RWPE2 (cell line): ENCODE measurements at regions not wholly inside any gene's neighbourhood (a gene's known extent, or its start where the extent isn't known, plus 50 kb on each side); places are given as distances from the start of the nearest gene placed in this dataset.
"Not testable (repeated sequence)": the region's sequence is repeated elsewhere in the genome, so short reads cannot be mapped to it uniquely, and the experiment has no call there.

Experiments used
- ATAC-seq: fragments of 200-7000 bp; cut with Tn5 transposase; 3 replicates; pipeline ENCODE4 v1.9.1; 2021; ENCODE audit warnings: low read depth
- DNase-seq: peaks from one replicate; pipeline ENCODE4 v3.0.0-alpha.2; 2020; ENCODE audit warnings: low spot score
- H3K27ac ChIP-seq: fragments of 450-650 bp; 2 replicates; pipeline ENCODE4 v1.5.1; 2017; ENCODE audit warnings: mild to moderate bottlenecking; ENCODE audit not compliant: poor library complexity, severe bottlenecking
- H3K27me3 ChIP-seq: fragments of 250-450 bp; sonication (Bioruptor Pico); 2 replicates; pipeline ENCODE4 v1.5.1; 2021; ENCODE audit warnings: mild to moderate bottlenecking, moderate library complexity; ENCODE audit not compliant: insufficient read depth, poor library complexity, severe bottlenecking
- H3K36me3 ChIP-seq: fragments of 250-450 bp; sonication (Bioruptor Pico); 2 replicates; pipeline ENCODE4 v1.5.1; 2020; ENCODE audit warnings: low read depth, mild to moderate bottlenecking, moderate library complexity
- H3K4me1 ChIP-seq: fragments of 250-450 bp; sonication (Bioruptor Pico); 2 replicates; pipeline ENCODE4 v1.5.1; 2021; ENCODE audit warnings: mild to moderate bottlenecking, moderate library complexity; ENCODE audit not compliant: insufficient read depth, poor library complexity, severe bottlenecking
- H3K4me3 ChIP-seq: fragments of 250-450 bp; sonication (Bioruptor Pico); 2 replicates; pipeline ENCODE4 v1.5.1; 2021; ENCODE audit warnings: mild to moderate bottlenecking, moderate library complexity; ENCODE audit not compliant: severe bottlenecking
- H3K9me3 ChIP-seq: fragments of 250-450 bp; sonication (Bioruptor Pico); 2 replicates; pipeline ENCODE4 v1.5.1; 2021; ENCODE audit warnings: mild to moderate bottlenecking, moderate library complexity; ENCODE audit not compliant: severe bottlenecking
- TF ChIP-seq, protein P1 (sequence below): fragments of 450-650 bp; IDR thresholded peaks from one replicate; pipeline ENCODE4 v1.5.1; 2017; ENCODE audit warnings: mild to moderate bottlenecking, moderate library complexity; ENCODE audit not compliant: poor library complexity, severe bottlenecking

DNA sequence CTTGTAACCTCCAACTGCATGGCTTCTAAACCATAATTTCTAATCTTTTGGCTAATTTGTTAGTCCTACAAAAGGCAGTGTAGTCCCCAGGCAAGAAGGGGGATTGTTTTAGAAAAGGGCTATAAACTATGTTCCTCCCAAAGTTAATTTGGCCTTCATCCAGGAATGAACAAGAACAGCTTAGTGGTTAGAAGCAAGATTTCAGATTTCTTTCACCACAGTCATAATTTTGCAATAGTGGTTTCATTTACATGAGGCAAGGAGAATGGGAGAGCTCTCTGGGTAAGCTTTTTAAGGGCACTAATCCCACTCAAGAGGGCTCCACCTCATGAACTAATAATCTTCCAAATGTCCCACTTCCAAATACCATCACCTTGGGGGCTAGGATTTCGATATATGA is 1353.9 kb downstream of the NCAM2 start:
- H3K27ac ChIP-seq = peak overlapping the region; percentile 38
- H3K4me1 ChIP-seq = peaks cover 18% of the 10 kb centered on the region
- TF ChIP-seq, protein P1, sequence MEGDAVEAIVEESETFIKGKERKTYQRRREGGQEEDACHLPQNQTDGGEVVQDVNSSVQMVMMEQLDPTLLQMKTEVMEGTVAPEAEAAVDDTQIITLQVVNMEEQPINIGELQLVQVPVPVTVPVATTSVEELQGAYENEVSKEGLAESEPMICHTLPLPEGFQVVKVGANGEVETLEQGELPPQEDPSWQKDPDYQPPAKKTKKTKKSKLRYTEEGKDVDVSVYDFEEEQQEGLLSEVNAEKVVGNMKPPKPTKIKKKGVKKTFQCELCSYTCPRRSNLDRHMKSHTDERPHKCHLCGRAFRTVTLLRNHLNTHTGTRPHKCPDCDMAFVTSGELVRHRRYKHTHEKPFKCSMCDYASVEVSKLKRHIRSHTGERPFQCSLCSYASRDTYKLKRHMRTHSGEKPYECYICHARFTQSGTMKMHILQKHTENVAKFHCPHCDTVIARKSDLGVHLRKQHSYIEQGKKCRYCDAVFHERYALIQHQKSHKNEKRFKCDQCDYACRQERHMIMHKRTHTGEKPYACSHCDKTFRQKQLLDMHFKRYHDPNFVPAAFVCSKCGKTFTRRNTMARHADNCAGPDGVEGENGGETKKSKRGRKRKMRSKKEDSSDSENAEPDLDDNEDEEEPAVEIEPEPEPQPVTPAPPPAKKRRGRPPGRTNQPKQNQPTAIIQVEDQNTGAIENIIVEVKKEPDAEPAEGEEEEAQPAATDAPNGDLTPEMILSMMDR = no peak
- H3K4me3 ChIP-seq = no peak overlapping the region
- H3K9me3 ChIP-seq = no peaks in the 10 kb centered on the region
- DNase-seq (no peak), ATAC-seq (peak; percentile 61)
- no peaks in the 10 kb centered on the region for H3K27me3 ChIP-seq
- no peaks in the 10 kb centered on the region for H3K36me3 ChIP-seq

DNA sequence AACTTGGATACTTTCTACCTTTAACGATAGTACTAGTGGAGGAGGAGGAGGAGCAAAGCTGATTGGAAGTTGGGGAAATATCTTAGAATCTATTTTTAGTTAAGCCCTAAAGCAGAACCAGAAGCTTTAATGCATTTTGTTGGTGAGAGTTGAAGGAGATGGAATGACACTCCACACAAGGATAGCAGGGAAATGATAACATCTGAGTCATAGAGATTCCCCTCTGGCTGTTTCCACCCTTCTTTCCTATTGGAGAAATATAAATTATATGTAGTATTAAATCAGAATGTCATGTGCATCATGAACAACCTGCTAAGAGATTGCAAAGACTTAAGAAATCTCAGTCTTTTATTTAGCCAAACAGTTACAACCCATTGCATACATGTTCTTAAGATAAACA is 1357.7 kb downstream of the NCAM2 start:
- Histone ChIP-seq H3K27me3 (no peaks in the 10 kb centered on the region), H3K9me3 (no peaks in the 10 kb centered on the region), H3K36me3 (no peaks in the 10 kb centered on the region), H3K27ac (no peak overlapping the region), H3K4me3 (no peak overlapping the region), H3K4me1 (peaks cover 12% of the 10 kb centered on the region)
- ATAC-seq (no peak), DNase-seq (no peak)
- TF ChIP-seq, protein P1 = no peak

DNA sequence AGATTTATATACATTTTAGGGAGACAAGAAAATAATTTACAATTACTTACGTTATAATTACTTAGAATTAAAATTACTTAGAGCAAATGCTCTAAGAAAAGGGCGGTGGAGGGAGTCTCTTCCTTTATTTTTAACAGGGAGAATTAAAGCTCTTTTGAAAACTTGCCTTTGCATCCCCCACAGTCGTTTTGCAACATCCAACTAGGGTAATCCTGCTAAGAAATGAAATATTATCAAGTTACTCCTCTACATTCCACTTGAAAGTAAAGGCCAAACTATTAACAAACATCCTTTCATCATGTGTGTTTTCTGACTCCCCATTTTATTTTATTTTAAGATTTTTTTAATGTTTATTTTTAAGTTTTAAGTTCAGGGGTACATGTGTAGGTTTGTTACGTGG is 1358.5 kb downstream of the NCAM2 start:
- TF ChIP-seq, protein P1 = no peak
- no peak for ATAC-seq
- Histone ChIP-seq H3K27me3 (no peaks in the 10 kb centered on the region), H3K4me1 (peaks cover 7% of the 10 kb centered on the region), H3K27ac (no peak overlapping the region), H3K9me3 (no peaks in the 10 kb centered on the region), H3K4me3 (no peak overlapping the region), H3K36me3 (no peaks in the 10 kb centered on the region)
- DNase-seq = no peak

DNA sequence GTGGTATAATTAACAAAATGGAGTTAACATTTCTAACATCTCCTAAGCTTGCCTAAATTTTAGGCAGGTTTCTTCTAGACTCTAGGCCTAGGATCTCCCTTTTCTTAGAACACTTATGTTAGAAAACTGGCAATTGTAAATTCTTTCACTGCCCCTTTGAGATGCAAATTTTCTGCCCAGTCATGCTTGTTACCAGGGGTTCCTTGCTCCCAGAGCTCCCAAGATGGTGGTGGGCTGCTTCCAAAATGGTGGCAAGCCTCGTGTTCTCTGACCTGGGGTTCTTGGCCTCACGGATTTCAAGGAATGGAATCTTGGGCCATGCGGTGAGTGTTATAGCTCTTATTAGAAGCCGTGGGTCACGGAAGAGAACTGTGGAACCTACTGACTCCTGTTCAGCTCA is 1361.4 kb downstream of the NCAM2 start:
- H3K27me3 ChIP-seq, ATAC-seq, H3K27ac ChIP-seq, H3K4me1 ChIP-seq, DNase-seq, H3K36me3 ChIP-seq, H3K4me3 ChIP-seq, H3K9me3 ChIP-seq: not testable (repeated sequence)

DNA sequence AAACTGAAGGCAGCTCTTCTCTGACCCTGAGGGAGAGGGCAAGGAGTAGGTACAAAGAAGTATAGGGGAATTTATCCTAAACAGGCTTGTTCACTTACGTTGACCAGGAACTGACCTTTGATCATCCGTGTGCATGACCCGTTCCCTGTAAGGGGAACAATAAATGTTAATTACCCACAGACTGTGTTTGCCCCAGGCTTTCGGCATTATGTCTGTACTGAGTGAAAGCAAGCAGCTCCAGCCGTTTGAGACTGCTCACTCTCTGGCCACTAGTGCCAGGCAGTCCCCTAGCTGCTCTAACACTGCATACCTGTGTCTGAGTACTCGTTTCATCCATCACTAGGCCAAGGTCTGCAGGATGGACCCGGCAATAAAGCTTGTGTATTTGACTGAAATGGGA is 1365.3 kb downstream of the NCAM2 start:
- TF ChIP-seq, protein P1 = no peak
- no peaks in the 10 kb centered on the region for H3K36me3 ChIP-seq
- H3K9me3 ChIP-seq = no peaks in the 10 kb centered on the region
- no peak overlapping the region for H3K4me3 ChIP-seq
- ATAC-seq (no peak), DNase-seq (no peak)
- no peaks in the 10 kb centered on the region for H3K27me3 ChIP-seq
- H3K4me1 ChIP-seq = no peaks in the 10 kb centered on the region
- no peak overlapping the region for H3K27ac ChIP-seq
